A549 (cell line): ENCODE measurements at regions not wholly inside any gene's neighbourhood (a gene's known extent, or its start where the extent isn't known, plus 50 kb on each side); places are given as distances from the start of the nearest gene placed in this dataset.

Source experiments
- BHLHE40 ChIP-seq: IDR thresholded peaks from 2 replicates; pipeline ENCODE4 v1.6.1; 2012; ENCODE audit warnings: low read depth, low read length, inconsistent platforms
- CTCF ChIP-seq: fragments of >200 bp; sonication (Bioruptor Twin); formaldehyde crosslinking; IDR thresholded peaks from 3 replicates; pipeline ENCODE4 v1.5.1; 2016
- FOSL2 ChIP-seq, 2 experiments: fragments of 450-650 bp in 1 of 2; fragments of >200 bp in 1 of 2; sonication (Bioruptor Twin) in 1 of 2; formaldehyde crosslinking; IDR thresholded peaks; 2 replicates each; pipeline versions ENCODE4 v1.5.0 to v1.6.1; 2016 to 2020; ENCODE audit warnings: mild to moderate bottlenecking in 1 of 2, moderate library complexity in 1 of 2
- JUN ChIP-seq, 2 experiments: fragments of >200 bp; sonication (Bioruptor Twin); formaldehyde crosslinking; IDR thresholded peaks; 2 replicates in 1 of 2; 3 replicates in 1 of 2; pipeline ENCODE4 v1.6.1; 2016 to 2017
- MAFK ChIP-seq: fragments of 450-650 bp; IDR thresholded peaks from 2 replicates; pipeline ENCODE4 v1.6.1; 2014; ENCODE audit not compliant: partially characterized antibody
- MAX ChIP-seq: IDR thresholded peaks from 2 replicates; pipeline ENCODE4 v1.6.1; 2012
- PBX3 ChIP-seq: IDR thresholded peaks from 2 replicates; pipeline ENCODE4 v1.6.1; 2012
- POLR2A ChIP-seq: IDR thresholded peaks from 2 replicates; pipeline ENCODE4 v1.6.1; 2012; ENCODE audit warnings: mild to moderate bottlenecking, low read length
- RAD21 ChIP-seq, 2 experiments: fragments of >200 bp in 1 of 2; sonication (Bioruptor Twin) in 1 of 2; formaldehyde crosslinking in 1 of 2; IDR thresholded peaks in 1 of 2; conservative IDR thresholded peaks in 1 of 2; 2 replicates in 1 of 2; 3 replicates in 1 of 2; pipeline ENCODE4 v1.6.1; 2012 to 2018; ENCODE audit warnings: inconsistent platforms in 1 of 2
- REST ChIP-seq: fragments of 200-600 bp; sonication (generic); IDR thresholded peaks from 2 replicates; pipeline ENCODE4 v1.6.1; 2016; ENCODE audit warnings: antibody characterized with exemption, mild to moderate bottlenecking, moderate library complexity
- ZFP36 ChIP-seq: fragments of 450-650 bp; IDR thresholded peaks from 2 replicates; pipeline ENCODE4 v1.6.1; 2014; ENCODE audit warnings: borderline replicate concordance; ENCODE audit not compliant: partially characterized antibody
- ZNF302 ChIP-seq: fragments of 250-450 bp; sonication (Bioruptor Pico); IDR thresholded peaks from 2 replicates; pipeline ENCODE4 v1.9.0; 2021; ENCODE audit warnings: inconsistent platforms, mild to moderate bottlenecking, moderate library complexity

- no peak for TF ChIP-seq ZNF302 (CRISPR knock-in tag)
- TF ChIP-seq CTCF = no peak
- no peak for TF ChIP-seq BHLHE40
- no peak for TF ChIP-seq PBX3
- no peak for TF ChIP-seq MAFK
- no peak for TF ChIP-seq POLR2A
- TF ChIP-seq FOSL2 (IDR thresholded peaks at IDR 0.05) = no peak
- no peak for TF ChIP-seq FOSL2 (CRISPR knock-in tag; IDR thresholded peaks at IDR 0.05)
- TF ChIP-seq RAD21 (conservative IDR thresholded peaks at IDR 0.05 in 1 of 2, IDR thresholded peaks at IDR 0.05 in 1 of 2) = no peak
- TF ChIP-seq MAX = no peak
- TF ChIP-seq REST = no peak
- TF ChIP-seq JUN (IDR thresholded peaks at IDR 0.05) = no peak
- TF ChIP-seq ZFP36 = no peak
These were observed 194.4 kb upstream of the AJAP1 start for GRCh38 chr1:4460052-4460451.
